GM18508 (cell line): ENCODE measurements at regions not wholly inside any gene's neighbourhood (a gene's known extent, or its start where the extent isn't known, plus 50 kb on each side); places are given as distances from the start of the nearest gene placed in this dataset.
"Not testable (repeated sequence)": the region's sequence is repeated elsewhere in the genome, so short reads cannot be mapped to it uniquely, and the experiment has no call there.

Source experiments
- ATAC-seq: cut with Tn5 transposase; IDR thresholded peaks from one replicate; pipeline ENCODE4 v1.9.1; 2021; ENCODE audit warnings: moderate number of reproducible peaks; ENCODE audit not compliant: insufficient read depth, unreplicated experiment

DNA sequence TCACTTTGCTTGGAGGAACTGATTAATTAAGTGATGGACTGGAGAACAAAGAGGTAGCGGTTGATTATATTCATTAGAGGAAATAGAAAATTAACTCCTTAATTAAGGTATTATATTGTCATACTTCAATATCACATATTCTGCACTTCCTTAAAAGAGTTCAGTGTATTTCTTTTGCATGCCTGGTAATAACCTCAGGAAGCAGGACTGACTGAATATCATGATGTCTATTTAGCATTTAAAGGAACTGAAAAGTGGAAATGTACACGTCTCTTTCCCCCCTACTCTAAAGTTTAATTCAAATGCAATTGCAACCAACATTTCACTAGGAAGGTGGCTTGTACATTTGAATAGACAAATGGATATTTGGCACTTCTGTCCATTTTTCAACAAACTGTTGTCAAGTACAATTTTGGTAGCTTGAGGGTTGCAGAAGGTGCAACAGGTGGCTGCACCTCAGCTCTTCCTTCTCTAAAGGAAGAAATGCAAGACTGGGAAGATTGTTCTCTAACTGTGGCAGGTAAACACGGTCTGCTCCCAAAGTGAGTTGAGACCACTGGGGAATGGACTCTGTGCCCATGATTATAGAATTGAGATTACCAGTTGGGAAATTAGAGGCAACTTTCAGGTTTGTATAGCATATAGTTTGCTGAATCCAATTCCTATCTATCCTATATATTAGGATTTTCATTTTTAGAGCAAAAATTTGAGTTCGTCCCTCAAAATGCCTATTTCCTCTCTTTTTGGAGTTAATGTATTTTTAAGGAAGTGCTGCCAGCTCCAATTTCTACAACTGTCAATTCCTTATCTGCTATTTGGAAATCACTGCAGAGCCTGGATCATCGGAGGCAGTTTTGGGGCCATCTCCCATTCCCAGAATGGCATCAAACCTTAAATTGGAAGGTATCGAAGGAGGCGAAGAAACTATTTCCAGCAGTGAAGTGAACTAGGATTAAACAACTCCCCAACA lies 98.9 kb upstream of the TAF11L2 start:
- ATAC-seq = no peak

DNA sequence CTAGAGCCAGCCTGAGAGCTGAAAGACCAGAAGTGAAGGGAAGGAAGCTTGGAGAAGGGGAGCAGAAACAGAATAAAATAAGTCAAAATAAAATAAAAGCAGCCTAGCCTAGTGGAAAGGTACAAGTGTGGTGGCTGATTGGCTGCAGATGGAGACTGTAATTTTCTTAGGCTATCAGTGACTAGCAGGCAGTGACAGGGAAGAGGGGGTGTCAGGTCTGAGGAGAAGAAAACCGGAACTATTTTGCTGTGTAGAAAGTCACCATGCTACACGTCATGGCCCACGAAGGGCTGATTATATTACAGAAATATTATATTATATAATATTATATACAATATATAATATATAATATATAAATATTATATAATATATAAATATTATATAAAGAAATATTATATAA lies 98.1 kb upstream of the TAF11L2 start:
- no peak for ATAC-seq

DNA sequence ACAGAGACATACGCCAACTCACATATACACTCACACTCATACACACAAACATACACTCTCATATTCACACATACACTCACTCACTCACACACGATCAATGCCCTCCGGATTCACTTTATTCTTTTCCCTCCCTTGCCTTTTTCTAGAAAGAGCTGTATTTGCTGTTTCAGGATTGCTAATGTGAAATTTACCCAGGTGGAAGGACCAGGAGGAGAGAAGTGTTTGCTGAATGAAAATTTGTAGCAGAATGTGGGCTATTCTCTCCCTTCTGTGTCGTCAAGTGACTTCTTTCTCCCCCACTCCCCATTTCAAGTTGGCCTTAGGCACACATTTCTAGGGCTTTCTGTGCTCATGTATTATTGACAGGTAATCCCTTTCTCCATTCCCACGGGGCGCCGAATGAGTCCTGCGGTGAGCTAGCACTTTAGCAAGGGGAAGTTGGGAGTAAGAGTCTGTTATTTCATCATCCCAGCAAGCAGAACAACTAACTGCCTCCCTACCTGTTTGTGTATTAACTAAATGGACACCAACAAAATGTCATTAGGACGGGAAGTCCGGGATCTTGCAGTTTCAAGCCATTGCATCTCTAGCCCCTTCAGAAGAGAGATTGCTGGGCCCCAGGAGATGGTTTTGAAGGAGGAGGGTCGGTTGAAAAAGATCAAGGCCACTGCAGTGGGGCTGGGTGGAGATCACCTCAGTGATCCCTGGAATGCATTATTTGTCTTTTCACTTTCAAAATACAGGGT lies 97.1 kb upstream of the TAF11L2 start:
- ATAC-seq = no peak

DNA sequence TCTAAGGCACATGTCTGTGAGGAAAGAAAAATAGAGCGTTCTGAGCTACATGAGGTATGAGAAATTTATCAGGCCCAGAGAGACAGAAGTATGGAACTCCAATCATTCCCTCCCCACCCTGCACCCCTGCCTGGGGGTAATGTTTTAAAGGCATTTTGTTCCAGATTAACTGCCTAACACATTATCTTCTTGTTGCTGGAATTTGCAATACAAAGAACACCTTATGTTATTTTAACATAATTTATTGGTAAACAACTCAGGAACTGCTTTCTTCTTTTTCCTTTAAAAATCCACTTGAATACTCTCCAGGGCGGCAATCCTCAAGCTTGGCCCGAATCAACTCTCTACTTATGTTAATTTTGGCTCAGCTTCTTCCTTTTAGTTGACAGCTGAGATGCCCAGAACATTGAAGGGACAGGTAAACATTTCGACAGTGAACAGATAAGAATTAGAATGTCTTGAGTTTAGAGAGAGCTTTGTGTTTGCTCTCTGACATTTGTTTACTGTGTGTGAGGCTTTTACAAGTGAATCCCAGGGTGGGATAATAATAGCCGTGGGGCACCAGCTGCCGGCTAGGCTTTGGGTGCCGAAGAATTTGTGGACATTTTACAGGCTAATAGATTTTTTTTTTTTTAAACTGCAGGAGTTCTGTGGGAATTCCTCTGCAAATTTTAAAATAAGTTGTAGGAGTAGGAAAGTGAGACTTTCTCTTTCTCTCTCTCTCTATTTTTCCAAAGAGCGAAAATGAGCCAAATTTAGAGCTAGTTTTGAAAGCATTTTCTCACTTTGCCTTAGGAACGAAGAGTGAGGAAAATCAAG lies 96.4 kb upstream of the TAF11L2 start:
- ATAC-seq = no peak

DNA sequence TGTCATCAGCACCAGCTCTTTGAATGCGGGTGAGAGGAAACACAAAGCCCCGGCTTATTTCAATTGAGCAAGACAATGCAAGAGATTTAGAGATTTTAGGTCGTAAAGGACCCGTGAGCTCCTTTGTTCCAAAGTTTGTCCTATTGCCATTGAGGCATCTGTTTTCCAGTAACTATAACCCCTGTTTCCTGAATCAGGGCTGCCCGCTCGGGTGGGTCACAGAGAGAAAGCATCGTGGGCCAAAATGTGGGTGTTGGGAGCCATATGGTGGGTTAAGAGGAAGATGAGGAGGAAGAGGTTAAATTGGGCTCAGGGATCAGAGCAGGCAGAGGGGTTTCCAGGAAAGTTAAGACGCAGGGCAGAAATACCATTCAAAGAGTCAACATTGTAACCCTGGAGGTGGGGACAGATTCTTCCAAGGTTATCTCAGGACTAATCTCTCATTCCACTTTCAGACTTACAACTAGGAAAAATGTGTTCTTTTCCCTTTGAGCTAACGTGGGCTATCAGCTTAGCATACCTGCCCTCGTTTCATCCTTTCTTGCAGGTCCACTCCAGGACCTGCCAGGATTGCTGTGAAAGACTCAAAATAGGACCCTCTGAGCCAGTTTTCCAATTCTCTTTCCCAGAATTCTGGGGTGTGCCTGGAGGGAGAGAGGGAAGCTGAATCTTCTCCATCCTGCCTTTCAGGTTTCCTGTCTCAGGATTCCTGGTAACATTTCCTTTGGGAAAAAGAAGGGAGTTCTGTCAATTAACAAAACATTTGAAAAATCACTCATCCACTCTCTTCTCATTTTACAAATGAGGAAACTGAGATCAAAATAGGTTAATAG lies 95.5 kb upstream of the TAF11L2 start:
- ATAC-seq = no peak

DNA sequence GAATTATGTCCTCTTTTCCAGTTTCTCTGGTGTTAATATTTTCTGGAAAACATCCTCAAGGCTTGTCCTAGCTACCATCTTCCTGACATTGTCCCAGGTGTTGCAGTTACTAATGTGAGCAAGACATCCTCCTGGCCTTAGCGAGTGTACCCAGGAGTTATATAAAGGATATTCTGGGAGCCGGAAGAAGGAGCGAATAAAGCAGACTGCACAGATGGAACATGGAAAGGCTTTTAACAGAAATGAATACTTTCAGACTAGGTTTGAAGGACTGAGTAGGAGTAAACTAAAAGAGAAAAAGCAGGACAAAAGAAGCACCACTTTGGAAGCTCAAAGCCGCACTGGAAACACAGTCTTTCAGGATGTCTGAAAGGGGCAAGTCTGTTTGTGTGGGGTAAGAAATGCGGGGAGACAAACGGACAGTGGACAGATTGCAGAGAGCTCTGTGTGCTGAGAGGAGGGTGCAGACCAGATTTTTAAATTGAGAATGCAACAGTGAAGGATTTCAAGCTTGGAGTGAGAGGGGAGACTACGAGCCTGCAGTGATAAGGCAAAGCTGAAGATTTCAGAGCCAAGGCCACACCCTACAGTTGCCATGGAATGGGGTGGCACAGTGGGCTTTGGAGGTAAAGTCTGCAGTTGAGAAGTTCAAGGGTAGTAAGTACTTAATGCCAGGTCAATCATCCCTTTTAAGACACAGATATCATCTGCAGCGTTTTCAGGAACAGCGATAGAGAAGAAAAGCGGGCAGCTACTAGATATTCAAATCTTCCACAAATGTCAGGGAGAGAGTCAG lies 94.1 kb upstream of the TAF11L2 start:
- no peak for ATAC-seq

DNA sequence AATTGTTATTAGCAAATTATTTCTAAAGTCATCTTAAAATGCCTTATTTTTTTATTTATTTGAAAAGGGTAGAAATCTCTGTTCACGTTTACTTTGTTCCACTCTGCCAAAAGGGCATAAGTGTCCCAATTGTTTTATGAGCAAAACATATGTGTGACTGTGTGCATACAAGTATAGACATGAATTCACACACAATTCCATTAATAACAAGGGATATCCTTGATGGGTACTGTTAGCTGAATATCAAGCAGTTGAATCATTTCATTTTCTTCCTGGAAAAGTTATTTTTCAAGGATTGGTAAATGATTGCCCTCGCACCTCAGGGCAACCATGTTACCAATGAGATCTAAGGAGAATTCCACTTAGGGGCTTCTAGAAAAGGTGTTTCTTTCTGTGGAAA lies 92.1 kb upstream of the TAF11L2 start:
- ATAC-seq = no peak

DNA sequence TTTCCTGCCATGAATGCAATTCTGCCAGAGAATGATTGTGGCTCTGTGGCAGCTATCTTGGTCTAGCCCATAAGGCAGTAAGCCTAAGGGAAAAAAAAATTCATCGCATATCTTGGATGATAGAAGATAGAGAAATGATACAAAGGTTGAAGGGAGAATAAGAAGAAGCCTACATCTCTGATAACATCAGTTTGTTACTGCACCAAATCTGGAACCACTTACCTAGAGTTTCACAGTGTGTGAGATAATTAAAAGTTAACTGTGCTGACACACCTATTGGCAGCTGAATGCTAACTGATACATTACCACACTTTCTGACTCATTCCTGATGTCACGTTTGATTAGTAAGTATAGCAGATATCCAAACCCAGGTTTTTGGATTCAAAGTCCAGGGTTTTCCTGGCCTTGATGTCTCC lies 91.6 kb upstream of the TAF11L2 start:
- ATAC-seq = no peak

DNA sequence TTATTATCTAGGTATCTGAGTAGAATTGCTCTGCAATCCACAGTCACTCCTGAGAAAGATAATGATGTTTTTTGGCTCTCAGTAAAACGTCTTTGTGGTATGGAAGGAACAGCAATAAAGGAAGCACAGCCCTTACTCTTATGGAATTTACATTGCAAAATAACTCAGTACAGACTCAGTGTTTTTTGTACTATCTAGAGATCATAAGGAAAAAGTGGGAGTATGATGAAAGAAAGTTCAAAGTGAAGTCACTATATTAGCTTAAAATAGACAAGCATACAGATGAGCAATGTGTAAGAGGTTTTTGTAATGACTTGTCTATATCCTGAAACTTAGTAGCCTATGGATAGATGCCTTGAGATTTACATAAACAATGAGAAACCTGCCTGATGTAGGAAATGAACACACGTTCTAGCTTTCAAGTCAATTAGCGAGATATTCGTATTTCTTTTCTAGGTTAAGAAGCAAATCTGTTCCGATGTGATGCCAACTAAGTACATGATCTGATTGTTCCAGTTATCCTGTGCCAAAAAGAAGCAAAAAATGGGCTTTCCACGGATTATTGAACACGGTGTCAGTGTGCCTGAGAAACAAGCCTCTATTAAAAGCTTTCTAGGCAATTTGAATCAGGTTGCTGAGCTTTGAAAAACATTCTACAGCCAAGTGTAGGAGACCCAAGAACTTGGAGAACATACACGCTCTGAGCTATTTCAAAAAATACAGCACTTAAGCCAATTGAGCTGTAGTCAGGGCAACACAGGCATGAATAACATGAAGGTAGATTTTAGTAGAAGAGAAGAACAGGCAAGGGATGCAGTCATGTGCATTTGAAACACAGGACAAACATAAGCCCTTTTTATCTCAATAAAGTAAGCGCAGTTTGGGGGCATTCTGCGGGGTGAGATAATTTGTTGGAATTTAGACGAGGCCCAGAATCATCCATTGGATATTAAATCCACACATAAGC lies 86.3 kb upstream of the TAF11L2 start:
- no peak for ATAC-seq

DNA sequence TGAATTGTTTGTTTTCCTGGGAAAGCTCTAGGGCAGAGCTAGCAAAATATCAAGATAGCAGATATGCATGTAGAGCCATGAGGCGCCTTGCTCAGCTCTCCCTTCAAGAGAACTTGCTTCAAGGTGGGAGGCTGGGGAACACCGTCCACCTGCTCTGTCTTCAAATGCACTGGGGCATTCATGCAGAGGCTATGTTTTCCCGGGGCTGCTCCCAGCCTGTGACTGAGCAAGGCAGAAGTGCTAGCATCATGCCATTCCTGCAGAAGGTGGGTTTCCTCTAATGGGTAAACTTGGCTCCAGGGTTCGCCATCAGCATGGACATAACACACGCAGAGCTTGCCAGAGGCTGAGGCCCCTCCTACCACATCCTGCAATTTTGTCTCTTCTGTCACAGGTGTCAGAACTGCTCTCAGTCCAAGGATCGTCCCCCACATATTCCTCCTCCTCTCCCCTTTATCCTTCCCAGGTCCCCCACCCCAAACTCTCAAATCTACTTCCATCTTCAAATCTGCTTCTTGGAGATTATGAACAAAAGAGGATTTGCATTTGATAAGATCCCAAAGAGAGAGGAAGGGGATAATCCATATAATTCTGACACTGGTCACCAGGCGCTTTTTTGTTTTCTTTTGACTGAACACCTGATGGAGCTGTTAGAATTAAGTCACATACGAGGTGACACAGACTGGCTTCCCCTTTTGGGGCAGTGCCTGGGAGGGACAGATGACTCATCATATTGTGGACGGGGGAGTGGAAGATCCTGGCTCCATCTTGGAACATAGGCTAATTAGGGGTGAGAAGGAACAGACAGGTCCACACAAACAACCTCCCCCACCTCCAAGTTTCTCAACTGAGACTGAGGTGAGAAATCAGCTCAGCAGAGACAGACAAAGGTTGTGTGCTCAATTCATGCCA lies 85.0 kb upstream of the TAF11L2 start:
- ATAC-seq = no peak

DNA sequence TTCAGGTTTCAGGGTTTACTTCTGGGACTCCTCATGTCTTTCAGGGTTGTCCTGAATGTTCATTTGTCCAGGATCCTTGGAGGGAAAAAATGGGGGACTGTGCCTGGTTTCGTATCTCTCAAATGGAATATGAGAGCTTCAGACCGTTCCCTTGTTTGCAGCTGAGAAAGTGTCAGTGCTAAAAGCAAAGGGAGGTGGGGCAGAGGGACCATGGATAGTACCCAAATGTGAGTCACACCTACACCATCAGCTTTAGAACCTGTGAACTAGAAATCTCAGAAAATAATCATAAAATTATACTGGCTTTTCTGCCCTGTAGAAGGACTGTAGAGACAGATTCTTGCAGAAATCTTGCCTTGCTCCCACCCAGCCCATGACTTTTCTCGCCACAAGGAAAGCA lies 84.3 kb upstream of the TAF11L2 start:
- no peak for ATAC-seq

DNA sequence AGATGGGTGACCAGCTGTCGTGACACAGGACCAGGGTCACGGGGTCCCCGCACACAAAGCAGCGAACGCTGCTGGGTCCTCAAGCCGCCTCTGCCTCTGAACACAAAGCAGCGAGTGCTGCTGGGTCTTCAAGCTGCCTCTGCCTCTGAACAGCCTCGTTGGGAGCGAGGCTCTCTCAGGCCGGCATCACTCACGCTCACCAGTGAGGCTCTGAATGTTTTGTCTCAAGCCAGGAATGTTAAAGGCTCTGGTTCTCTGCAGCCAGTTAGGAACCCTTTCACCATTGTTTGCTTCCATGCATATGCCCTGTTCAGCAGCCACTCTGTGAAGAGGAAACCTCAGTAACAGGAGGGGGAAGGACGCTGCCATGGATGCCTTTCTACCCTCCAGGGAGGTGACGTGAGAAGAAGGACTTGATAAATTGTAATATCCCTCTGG lies 82.7 kb upstream of the TAF11L2 start:
- no peak for ATAC-seq

DNA sequence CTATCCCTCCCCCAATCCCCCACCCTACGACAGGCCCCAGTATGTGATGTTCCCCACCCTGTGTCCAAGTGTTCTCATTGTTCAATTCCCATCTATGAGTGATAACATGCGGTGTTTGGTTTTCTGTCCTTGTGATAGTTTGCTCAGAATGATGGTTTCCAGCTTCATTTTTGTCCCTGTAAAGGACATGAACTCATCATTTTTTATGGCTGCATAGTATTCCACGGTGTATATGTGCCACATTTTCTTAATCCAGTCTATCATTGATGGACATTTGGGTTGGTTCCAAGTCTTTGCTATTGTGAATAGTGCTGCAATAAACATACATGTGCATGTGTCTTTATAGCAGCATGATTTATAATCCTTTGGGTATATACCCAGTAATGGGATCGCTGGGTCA lies 81.7 kb upstream of the TAF11L2 start:
- not testable (repeated sequence) for ATAC-seq

DNA sequence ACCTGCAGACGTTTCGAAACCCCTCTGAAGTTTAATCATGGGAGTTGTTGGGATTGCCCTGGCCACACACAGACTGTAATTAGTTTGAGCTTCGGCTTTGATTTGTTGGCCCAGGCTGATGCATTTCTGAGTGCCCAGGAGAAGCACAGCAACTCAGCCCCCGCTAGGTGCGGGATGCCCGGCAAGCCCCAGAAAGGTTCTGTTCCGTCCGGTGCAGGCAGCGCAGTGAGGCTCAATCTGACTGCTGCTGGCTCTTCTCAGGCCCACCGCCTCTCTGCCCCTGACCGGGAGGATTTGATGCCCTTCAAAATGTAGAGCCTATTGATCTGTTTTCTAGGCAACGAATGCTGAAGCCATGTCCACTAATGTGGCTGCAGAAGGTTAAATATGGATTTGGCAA lies 73.4 kb upstream of the TAF11L2 start:
- no peak for ATAC-seq

DNA sequence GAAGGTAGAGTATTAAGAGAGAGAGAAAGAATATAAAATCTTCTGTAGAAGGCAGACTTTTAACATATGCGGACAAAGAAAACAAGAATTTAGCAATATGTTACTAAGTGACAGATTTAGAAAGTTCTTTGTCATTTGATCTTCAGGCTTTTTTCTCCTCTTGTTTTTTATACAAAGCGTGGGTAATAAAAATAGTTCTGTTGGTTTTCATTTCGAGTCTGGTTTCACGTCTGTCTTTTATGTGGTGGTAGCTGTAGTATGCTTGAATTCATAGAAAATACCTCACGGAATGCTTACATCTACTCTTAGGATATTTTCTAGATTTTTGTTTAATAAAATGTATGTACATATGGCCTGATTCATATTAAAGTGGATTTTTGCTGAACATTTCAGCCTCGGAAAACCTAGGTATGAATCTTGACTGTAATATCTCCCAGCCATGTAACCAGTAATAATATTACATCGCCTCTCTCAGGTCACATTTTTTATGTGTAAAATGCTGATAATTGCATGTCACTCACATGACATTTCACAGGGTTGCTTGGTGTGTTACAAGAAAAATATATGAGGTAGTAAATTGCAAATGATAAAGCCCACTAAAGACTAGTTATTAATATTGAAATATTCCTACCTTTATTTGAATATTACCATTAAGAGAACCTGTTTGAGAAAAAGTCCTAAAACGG lies 72.5 kb upstream of the TAF11L2 start:
- no peak for ATAC-seq

DNA sequence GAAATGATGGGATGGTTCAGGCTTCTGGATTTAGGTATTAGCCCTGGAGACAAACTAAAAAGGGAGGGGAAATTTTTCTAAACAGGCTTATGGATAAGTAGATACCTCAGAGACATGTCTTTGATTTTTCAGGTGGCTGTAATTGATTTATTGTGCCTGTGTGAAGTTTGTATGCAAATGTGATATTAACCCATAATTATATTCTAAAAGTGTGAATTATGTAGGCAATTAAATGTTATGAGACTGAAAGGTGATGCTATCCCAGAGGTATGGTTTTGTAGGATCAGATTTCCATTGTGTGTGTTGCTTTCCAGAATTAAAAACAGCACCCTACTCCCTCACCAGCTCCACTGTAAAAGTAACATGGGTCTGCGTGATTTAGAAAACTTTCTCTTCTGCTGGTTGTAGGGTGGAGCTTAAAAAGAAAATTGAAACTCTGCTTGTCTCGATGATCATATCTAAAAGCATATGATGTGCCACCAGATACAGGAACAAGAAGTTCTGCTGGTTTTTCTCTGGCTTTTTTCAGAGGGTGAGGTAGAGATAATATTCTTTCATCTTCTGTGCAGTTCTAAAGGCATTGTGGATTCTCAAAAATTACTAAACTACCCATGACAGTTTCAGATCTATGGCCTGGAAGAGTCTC lies 71.8 kb upstream of the TAF11L2 start:
- peak; percentile 84 for ATAC-seq
